Suprapubic skin (tissue), 4 donors: ENCODE measurements at regions not wholly inside any gene's neighbourhood (a gene's known extent, or its start where the extent isn't known, plus 50 kb on each side); places are given as distances from the start of the nearest gene placed in this dataset.

Experiments used
- EP300 ChIP-seq: sonication (generic); formaldehyde crosslinking; IDR thresholded peaks from one replicate; pipeline ENCODE4 v1.6.1; 2017; ENCODE audit warnings: antibody characterized with exemption
- POLR2A ChIP-seq, 2 donors: fragments of 450-650 bp; IDR thresholded peaks; one replicate each; pipeline ENCODE4 v1.6.1; 2017; ENCODE audit warnings: antibody characterized with exemption in 2 of 2, mild to moderate bottlenecking in 2 of 2, moderate library complexity in 2 of 2
- POLR2AphosphoS5 ChIP-seq, 3 donors: sonication (generic); formaldehyde crosslinking; IDR thresholded peaks; one replicate each; pipeline ENCODE4 v1.6.1; 2017; ENCODE audit warnings: antibody characterized with exemption in 3 of 3
- TF ChIP-seq, protein P1 (sequence below), 2 donors: fragments of 200-600 bp in 1 of 2; fragments of 450-650 bp in 1 of 2; sonication (generic) in 1 of 2; IDR thresholded peaks; one replicate each; pipeline ENCODE4 v1.5.1; 2016 to 2019; ENCODE audit warnings: antibody characterized with exemption in 2 of 2, mild to moderate bottlenecking in 1 of 2, moderate library complexity in 1 of 2

DNA sequence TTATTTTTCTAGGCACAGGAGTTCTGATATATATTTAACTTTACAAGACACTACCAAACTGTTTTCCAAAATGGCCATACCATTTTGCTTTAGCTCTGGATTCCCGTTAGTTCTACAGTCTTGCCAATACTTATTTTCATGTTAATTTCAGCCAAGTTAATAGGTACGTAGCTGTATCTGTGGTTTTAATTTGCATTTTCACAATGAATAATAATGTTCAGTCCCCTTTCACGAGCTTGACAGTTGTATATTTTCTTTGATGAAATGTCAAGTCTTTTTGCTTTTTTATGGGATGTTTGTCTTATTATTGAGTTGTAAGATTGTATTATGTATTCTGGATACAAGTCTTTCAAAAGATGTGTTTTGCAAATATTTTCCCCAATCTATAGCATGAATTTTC is 50.6 kb upstream of the GALNT5 start:
- TF ChIP-seq, protein P1, sequence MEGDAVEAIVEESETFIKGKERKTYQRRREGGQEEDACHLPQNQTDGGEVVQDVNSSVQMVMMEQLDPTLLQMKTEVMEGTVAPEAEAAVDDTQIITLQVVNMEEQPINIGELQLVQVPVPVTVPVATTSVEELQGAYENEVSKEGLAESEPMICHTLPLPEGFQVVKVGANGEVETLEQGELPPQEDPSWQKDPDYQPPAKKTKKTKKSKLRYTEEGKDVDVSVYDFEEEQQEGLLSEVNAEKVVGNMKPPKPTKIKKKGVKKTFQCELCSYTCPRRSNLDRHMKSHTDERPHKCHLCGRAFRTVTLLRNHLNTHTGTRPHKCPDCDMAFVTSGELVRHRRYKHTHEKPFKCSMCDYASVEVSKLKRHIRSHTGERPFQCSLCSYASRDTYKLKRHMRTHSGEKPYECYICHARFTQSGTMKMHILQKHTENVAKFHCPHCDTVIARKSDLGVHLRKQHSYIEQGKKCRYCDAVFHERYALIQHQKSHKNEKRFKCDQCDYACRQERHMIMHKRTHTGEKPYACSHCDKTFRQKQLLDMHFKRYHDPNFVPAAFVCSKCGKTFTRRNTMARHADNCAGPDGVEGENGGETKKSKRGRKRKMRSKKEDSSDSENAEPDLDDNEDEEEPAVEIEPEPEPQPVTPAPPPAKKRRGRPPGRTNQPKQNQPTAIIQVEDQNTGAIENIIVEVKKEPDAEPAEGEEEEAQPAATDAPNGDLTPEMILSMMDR (IDR thresholded peaks at IDR 0.05): no peak
- TF ChIP-seq EP300 (no peak), POLR2AphosphoS5 (IDR thresholded peaks at IDR 0.05) (no peak), POLR2A (IDR thresholded peaks at IDR 0.05) (no peak)
